Kidney epithelial cell (primary cell): ENCODE measurements at regions not wholly inside any gene's neighbourhood (a gene's known extent, or its start where the extent isn't known, plus 50 kb on each side); places are given as distances from the start of the nearest gene placed in this dataset.
"Not testable (repeated sequence)": the region's sequence is repeated elsewhere in the genome, so short reads cannot be mapped to it uniquely, and the experiment has no call there.

Experiments used
- DNase-seq: peaks from one replicate; pipeline ENCODE4 v3.0.0-alpha.2; 2010; ENCODE audit warnings: low read depth
- H3K27me3 ChIP-seq: 2 replicates; pipeline ENCODE4 v1.6.0; 2011; ENCODE audit warnings: low read length; ENCODE audit not compliant: control insufficient read depth, insufficient read depth
- H3K36me3 ChIP-seq: 2 replicates; pipeline ENCODE4 v1.5.1; 2011; ENCODE audit warnings: low read length; ENCODE audit not compliant: control insufficient read depth, insufficient read depth
- H3K4me3 ChIP-seq: 2 replicates; pipeline ENCODE4 v1.5.1; 2011; ENCODE audit warnings: low read depth, mild to moderate bottlenecking, control low read depth, low read length
- TF ChIP-seq, protein P1 (sequence below): IDR thresholded peaks from 2 replicates; pipeline ENCODE4 v1.5.1; 2011; ENCODE audit warnings: mild to moderate bottlenecking, moderate library complexity, low read length, control low read depth, inconsistent platforms; ENCODE audit not compliant: insufficient read depth, poor library complexity, severe bottlenecking

DNA sequence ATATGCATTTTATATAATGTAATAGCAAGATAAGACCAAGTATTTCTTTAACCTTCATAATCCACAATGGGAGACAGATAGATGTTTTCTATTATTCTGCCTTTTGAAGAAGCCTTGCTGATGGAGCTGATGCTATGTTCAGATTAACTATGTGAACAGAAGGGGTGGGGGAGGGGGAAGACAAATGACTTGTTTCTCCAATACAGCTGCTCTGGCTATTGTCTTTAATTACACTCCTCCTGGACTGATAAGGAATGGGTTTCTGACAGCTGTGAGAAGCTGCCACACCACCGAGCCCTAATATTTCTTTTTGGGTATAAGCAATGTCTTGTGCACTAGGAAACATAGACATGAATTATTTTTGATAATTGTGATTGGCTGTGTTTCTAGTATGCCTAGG, 62.0 kb downstream of the CAVIN4 start:
- H3K36me3 ChIP-seq, result no peaks in the 10 kb centered on the region
- DNase-seq, result no peak
- H3K4me3 ChIP-seq, result no peak overlapping the region
- H3K27me3 ChIP-seq, result no peaks in the 10 kb centered on the region
- TF ChIP-seq, protein P1, sequence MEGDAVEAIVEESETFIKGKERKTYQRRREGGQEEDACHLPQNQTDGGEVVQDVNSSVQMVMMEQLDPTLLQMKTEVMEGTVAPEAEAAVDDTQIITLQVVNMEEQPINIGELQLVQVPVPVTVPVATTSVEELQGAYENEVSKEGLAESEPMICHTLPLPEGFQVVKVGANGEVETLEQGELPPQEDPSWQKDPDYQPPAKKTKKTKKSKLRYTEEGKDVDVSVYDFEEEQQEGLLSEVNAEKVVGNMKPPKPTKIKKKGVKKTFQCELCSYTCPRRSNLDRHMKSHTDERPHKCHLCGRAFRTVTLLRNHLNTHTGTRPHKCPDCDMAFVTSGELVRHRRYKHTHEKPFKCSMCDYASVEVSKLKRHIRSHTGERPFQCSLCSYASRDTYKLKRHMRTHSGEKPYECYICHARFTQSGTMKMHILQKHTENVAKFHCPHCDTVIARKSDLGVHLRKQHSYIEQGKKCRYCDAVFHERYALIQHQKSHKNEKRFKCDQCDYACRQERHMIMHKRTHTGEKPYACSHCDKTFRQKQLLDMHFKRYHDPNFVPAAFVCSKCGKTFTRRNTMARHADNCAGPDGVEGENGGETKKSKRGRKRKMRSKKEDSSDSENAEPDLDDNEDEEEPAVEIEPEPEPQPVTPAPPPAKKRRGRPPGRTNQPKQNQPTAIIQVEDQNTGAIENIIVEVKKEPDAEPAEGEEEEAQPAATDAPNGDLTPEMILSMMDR, result no peak

DNA sequence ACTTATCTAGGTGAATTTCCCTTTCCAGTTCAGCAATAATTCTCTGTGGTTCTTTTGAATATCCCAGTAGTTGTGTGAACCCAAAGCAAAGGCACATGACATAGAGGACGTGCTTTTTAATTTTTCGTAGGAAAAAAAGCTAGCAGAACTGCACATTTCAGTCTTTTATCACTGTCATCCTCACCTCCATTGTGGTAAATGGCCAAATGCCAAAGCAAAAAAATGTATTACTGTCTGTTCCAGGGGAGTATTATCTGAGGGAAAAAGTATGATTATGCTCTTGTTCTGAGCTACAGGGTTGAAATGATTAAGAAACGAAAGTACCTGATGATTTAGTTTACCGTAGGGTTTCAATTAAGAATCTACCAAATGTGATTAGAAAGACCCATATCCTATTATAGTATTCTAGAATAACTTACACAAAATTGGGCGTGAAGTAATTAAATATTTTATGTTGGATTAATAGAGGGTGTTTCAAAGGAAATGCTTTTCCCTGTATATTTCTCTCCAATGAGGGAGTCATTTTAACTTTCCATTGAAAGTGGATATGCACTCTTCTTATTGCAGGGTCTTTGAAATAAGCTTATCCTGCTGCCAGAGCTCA, 62.7 kb downstream of the CAVIN4 start:
- no peaks in the 10 kb centered on the region for H3K27me3 ChIP-seq
- H3K4me3 ChIP-seq, result no peak overlapping the region
- TF ChIP-seq, protein P1, result no peak
- H3K36me3 ChIP-seq, result no peaks in the 10 kb centered on the region
- DNase-seq, result no peak

DNA sequence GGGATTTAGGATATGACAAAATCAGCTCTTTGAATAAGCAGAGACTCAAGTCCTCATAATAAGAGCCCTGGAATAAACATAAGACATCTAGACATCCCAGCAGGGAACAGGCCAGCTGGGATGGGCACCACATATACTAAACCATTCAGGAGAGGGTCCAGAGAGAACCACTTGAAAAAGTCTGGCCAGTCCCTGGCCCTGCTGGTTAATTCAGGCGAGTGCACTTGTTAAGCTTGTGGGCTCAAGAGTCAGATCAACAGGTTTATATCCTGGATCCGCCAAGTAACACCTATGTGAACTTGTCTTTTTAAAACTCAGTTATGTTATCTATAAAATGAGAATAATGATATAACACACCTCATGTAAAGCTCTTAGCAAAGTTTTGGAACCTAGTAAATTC, 63.3 kb downstream of the CAVIN4 start:
- TF ChIP-seq, protein P1, result no peak
- Histone ChIP-seq H3K36me3 (no peaks in the 10 kb centered on the region), H3K27me3 (no peaks in the 10 kb centered on the region), H3K4me3 (no peak overlapping the region)
- DNase-seq, result no peak

DNA sequence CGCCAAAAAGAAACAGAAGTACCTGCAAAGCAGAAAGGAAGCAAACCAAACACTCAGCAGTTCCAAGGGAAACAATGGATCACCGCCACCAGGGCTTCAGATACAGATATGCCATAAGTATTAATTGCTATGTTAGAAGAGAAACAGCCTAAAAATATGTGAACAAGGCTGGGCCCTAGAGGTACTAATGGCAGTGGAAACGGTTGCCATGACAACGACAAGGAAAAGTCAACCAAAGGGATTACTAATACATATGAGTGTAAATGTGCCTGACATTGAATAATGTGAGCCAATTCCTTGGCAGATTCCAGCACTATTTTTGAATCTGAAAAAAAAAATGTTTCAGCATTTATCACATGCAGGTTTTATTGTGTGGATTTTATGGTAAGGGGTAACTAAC, 75.0 kb downstream of the CAVIN4 start:
- no peak for DNase-seq
- TF ChIP-seq, protein P1, result no peak
- Histone ChIP-seq H3K36me3 (no peaks in the 10 kb centered on the region), H3K4me3 (no peak overlapping the region), H3K27me3 (no peaks in the 10 kb centered on the region)

DNA sequence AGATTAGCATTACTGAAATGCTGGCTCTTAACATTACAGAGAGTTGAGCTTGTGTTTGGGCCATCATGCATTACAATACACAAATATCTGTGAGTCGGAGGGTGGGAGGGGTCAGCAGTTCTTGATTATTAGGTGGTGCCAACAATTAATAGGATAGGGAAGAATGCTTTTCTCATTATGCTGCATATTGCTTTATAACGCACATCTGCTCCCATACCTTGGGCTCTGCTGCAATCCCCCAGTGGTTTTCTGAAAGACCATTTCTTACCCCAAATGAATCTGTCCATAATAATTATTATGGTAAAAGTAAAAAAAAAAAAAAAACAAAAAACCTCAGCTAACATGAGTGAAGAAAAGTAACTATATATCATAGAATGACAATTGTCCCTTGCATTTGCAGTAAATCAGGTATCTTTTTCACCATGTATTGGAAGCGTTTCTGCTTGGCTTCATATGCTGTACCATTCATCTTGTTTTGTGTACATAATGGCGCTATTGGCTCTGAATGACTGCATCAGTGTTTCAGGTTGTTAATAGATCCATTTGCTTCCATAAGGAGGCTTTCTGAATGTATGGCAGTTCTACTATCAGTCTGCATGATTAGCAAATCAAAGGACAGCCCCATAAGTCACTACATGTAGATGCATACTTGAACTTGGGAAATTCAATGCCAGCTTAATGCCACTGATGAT, 75.9 kb downstream of the CAVIN4 start:
- Histone ChIP-seq H3K4me3 (no peak overlapping the region), H3K36me3 (no peaks in the 10 kb centered on the region), H3K27me3 (no peaks in the 10 kb centered on the region)
- TF ChIP-seq, protein P1, result no peak
- DNase-seq, result no peak

DNA sequence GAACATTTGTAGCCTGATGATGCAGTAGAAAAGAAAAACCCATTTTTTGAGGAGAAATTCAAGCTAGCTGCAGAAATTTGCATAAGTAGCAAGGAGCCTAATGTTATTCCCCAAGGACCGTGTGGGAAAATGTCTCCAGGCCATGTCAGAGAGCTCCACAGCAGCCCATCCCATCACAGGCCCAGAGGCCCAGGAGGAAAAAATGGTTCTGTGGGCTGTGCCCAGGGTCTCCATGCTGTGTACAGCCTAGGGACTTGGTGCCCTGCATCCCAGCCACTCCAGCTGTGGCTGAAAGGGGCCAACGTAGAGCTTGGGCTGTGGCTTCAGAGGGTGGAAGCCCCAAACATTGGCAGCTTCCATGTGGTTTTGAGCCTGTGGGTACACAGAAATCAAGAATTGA, 79.0 kb downstream of the CAVIN4 start:
- not testable (repeated sequence) for H3K4me3 ChIP-seq, DNase-seq, H3K36me3 ChIP-seq, H3K27me3 ChIP-seq
